ENCODE measurements at regions not wholly inside any gene's neighbourhood (a gene's known extent, or its start where the extent isn't known, plus 50 kb on each side); places are given as distances from the start of the nearest gene placed in this dataset.

GRCh38 chr2:212610872-212611425, 72.3 kb upstream of the ERBB4 start:
- DNase-seq (ENCODE audit: low spot score) = no peak

- no peak for DNase-seq (ENCODE audit: low spot score)
Measured at GRCh38 chr2:212609479-212609878, 70.9 kb upstream of the ERBB4 start.

- DNase-seq (ENCODE audit: low spot score) = no peak
Measured at GRCh38 chr2:212607080-212607479, 68.5 kb upstream of the ERBB4 start.

GRCh38 chr2:212606232-212606631, 67.6 kb upstream of the ERBB4 start:
- DNase-seq (ENCODE audit: low spot score) = no peak

GRCh38 chr2:212596688-212597087, 58.1 kb upstream of the ERBB4 start:
- DNase-seq (ENCODE audit: low spot score) = no peak

GRCh38 chr2:212596276-212596675, 57.7 kb upstream of the ERBB4 start:
- no peak for DNase-seq (ENCODE audit: low spot score)

GRCh38 chr2:212595036-212595654, 56.5 kb upstream of the ERBB4 start:
- DNase-seq (ENCODE audit: low spot score) = no peak

GRCh38 chr2:212592695-212593094, 54.1 kb upstream of the ERBB4 start:
- DNase-seq (ENCODE audit: low spot score) = no peak
